ENCODE measurements at regions not wholly inside any gene's neighbourhood (a gene's known extent, or its start where the extent isn't known, plus 50 kb on each side); places are given as distances from the start of the nearest gene placed in this dataset.
"Not testable (repeated sequence)": the region's sequence is repeated elsewhere in the genome, so short reads cannot be mapped to it uniquely, and the experiment has no call there.

GRCh38 chr16:52117171-52117570 is 429.8 kb downstream of the TOX3 start:
- no peak overlapping the region for H3K4me3 ChIP-seq (ENCODE audit: low read depth, low read length)
- no peaks in the 10 kb centered on the region for H3K9me3 ChIP-seq (ENCODE audit: severe bottlenecking)
- no peak overlapping the region for H3K27ac ChIP-seq
- no peak for DNase-seq
- H3K36me3 ChIP-seq: no peaks in the 10 kb centered on the region
- H3K27me3 ChIP-seq (ENCODE audit: insufficient read depth, low read depth, severe bottlenecking): no peaks in the 10 kb centered on the region
- no peak for TF ChIP-seq CTCF (IDR thresholded peaks at IDR 0.05; ENCODE audit: low read depth, low read length)

- no peak overlapping the region for H3K4me3 ChIP-seq (ENCODE audit: low read depth, low read length)
- H3K27me3 ChIP-seq (ENCODE audit: insufficient read depth, low read depth, severe bottlenecking): no peaks in the 10 kb centered on the region
- H3K9me3 ChIP-seq (ENCODE audit: severe bottlenecking): no peaks in the 10 kb centered on the region
- DNase-seq: no peak
- no peak for TF ChIP-seq CTCF (IDR thresholded peaks at IDR 0.05; ENCODE audit: low read depth, low read length)
- H3K36me3 ChIP-seq: no peaks in the 10 kb centered on the region
- no peak overlapping the region for H3K27ac ChIP-seq
Measured at GRCh38 chr16:52114379-52114778, 432.6 kb downstream of the TOX3 start.

GRCh38 chr16:52113533-52114183 is 433.3 kb downstream of the TOX3 start:
- Histone ChIP-seq H3K27me3 (ENCODE audit: insufficient read depth, low read depth, severe bottlenecking) (no peaks in the 10 kb centered on the region), H3K4me3 (ENCODE audit: low read depth, low read length) (no peak overlapping the region), H3K9me3 (ENCODE audit: severe bottlenecking) (no peaks in the 10 kb centered on the region), H3K36me3 (no peaks in the 10 kb centered on the region), H3K27ac (no peak overlapping the region)
- TF ChIP-seq CTCF (IDR thresholded peaks at IDR 0.05; ENCODE audit: low read depth, low read length): no peak
- no peak for DNase-seq

GRCh38 chr16:52104993-52105392 is 441.9 kb downstream of the TOX3 start:
- not testable (repeated sequence) for H3K4me3 ChIP-seq (ENCODE audit: low read depth, low read length); H3K9me3 ChIP-seq (ENCODE audit: severe bottlenecking); H3K27me3 ChIP-seq (ENCODE audit: insufficient read depth, low read depth, severe bottlenecking); DNase-seq; H3K36me3 ChIP-seq; H3K27ac ChIP-seq

- H3K36me3 ChIP-seq: no peaks in the 10 kb centered on the region
- DNase-seq: no peak
- no peak overlapping the region for H3K4me3 ChIP-seq (ENCODE audit: low read depth, low read length)
- no peaks in the 10 kb centered on the region for H3K27me3 ChIP-seq (ENCODE audit: insufficient read depth, low read depth, severe bottlenecking)
- H3K27ac ChIP-seq: no peak overlapping the region
- no peaks in the 10 kb centered on the region for H3K9me3 ChIP-seq (ENCODE audit: severe bottlenecking)
- no peak for TF ChIP-seq CTCF (IDR thresholded peaks at IDR 0.05; ENCODE audit: low read depth, low read length)
Measured at GRCh38 chr16:52103791-52104190, 443.2 kb downstream of the TOX3 start.

GRCh38 chr16:52101246-52101645 is 445.7 kb downstream of the TOX3 start:
- Histone ChIP-seq H3K4me3 (ENCODE audit: low read depth, low read length) (no peak overlapping the region), H3K36me3 (no peaks in the 10 kb centered on the region), H3K9me3 (ENCODE audit: severe bottlenecking) (no peaks in the 10 kb centered on the region), H3K27me3 (ENCODE audit: insufficient read depth, low read depth, severe bottlenecking) (no peaks in the 10 kb centered on the region), H3K27ac (no peak overlapping the region)
- no peak for TF ChIP-seq CTCF (IDR thresholded peaks at IDR 0.05; ENCODE audit: low read depth, low read length)
- DNase-seq: no peak
